Thyroid gland (tissue), 4 donors: ENCODE measurements at regions not wholly inside any gene's neighbourhood (a gene's known extent, or its start where the extent isn't known, plus 50 kb on each side); places are given as distances from the start of the nearest gene placed in this dataset.

Experiments used
- POLR2A ChIP-seq, 2 donors: fragments of 450-650 bp; IDR thresholded peaks; one replicate each; pipeline ENCODE4 v1.6.1; 2017; ENCODE audit warnings: antibody characterized with exemption in 2 of 2, mild to moderate bottlenecking in 2 of 2, moderate library complexity in 1 of 2
- TF ChIP-seq, protein P1 (sequence below), 6 experiments: fragments of 200-600 bp in 3 of 6; fragments of 450-650 bp in 3 of 6; sonication (generic) in 3 of 6; IDR thresholded peaks; one replicate each; pipeline ENCODE4 v1.5.1; 2016 to 2019; ENCODE audit warnings: antibody characterized with exemption in 6 of 6, mild to moderate bottlenecking in 2 of 6, inconsistent platforms in 1 of 6, moderate library complexity in 1 of 6

DNA sequence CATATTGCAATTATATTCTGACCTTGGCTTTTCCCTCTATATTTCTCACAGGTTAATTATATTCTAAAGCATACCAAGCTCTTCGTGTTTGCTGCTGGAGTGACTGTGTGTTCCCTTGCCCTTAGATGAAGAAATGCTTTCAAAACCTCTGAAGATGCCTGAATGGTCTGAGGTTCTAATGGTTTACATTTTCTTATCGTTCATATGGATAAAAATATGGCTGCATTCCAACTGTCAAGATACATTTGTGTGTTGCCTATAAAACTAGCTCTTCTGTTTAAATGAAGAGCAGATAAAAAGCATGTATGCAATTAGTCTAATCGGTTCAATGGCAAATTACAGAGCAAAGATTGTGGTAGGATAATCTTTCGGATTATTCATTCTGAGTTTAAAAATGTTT, 68.4 kb upstream of the ANKRD10 start:
- TF ChIP-seq, protein P1, sequence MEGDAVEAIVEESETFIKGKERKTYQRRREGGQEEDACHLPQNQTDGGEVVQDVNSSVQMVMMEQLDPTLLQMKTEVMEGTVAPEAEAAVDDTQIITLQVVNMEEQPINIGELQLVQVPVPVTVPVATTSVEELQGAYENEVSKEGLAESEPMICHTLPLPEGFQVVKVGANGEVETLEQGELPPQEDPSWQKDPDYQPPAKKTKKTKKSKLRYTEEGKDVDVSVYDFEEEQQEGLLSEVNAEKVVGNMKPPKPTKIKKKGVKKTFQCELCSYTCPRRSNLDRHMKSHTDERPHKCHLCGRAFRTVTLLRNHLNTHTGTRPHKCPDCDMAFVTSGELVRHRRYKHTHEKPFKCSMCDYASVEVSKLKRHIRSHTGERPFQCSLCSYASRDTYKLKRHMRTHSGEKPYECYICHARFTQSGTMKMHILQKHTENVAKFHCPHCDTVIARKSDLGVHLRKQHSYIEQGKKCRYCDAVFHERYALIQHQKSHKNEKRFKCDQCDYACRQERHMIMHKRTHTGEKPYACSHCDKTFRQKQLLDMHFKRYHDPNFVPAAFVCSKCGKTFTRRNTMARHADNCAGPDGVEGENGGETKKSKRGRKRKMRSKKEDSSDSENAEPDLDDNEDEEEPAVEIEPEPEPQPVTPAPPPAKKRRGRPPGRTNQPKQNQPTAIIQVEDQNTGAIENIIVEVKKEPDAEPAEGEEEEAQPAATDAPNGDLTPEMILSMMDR (IDR thresholded peaks at IDR 0.05) = no peak
- no peak for TF ChIP-seq POLR2A (IDR thresholded peaks at IDR 0.05)
